GM21619 (cell line): ENCODE measurements at regions not wholly inside any gene's neighbourhood (a gene's known extent, or its start where the extent isn't known, plus 50 kb on each side); places are given as distances from the start of the nearest gene placed in this dataset.

Experiments used
- ATAC-seq: cut with Tn5 transposase; IDR thresholded peaks from one replicate; pipeline ENCODE4 v1.9.1; 2021; ENCODE audit not compliant: unreplicated experiment

DNA sequence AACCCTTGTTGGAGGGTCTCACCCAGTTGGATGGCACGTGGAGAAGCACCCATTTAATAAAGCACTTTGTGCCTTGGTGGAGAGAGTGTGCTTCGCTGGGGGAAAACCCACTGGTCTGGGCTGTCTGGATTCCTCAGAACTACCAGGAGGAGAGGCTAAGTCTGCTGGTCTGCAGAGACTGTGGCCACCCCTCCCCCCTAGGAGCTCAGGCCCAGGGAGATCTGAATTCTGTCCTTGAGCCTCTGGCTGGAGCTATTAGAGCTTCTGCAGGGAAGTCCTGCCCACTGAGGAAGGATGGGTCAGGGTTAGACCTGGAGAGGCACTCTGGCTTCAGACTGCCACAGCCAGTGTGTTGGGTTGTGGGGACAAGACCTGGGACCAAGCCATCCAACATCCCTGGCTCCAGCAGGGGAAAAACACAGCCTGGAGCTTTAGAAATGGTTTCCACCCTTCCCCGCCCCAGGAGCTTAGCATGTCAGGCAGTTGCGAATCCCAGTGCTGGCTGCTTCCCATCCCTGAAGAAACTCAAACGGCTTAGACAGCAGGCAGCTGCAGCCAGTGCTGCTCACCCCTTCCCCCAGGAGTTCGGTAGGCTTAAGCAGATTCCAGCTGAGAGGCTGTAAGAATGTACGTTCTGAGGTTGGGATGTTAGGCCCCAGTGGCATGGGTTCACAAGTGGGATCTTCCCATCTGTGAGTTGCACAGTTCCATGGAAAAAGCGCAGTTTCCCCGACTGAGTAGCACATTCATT is 288.3 kb downstream of the TGFB2 start:
- ATAC-seq = no peak

DNA sequence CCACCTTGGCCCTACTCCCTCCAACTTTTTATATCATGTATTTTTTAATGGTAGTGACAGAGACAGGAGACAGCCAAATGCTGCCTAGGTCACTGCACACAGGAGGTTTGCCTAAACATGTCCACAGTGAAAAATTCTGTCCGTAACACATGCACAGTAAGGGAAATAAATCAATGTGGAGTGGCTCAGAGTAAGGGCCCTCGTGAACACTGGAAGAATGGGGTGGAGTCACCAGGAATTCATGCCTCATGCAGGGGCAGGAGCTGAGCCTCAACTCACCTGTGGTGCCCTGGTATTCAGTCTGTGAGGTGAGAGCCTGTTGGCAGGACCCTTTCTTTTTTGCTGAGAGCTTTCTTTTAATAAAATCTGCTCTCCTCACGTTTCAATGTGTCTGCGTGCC is 289.1 kb downstream of the TGFB2 start:
- no peak for ATAC-seq

DNA sequence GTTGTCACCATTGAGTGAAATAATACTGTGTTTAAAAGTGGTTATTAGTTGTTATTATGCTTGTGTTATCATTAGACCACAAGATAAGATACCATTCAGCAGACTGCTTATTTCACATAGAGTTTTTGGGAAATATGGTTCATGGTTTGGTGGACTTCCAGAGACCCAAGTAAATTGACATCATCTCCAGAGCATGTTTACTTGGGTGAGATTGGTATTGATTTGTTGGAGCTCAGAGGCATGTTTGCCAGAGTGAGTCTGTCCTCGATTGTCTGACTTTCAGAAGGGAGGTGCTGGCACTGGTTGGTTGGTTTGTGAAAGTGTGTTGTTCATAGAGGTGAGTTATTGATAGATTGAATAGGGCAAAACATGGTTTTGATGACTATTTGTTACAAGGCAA is 291.4 kb downstream of the TGFB2 start:
- no peak for ATAC-seq

- ATAC-seq = no peak
These were observed 295.0 kb downstream of the TGFB2 start for GRCh38 chr1:218640173-218640572.

DNA sequence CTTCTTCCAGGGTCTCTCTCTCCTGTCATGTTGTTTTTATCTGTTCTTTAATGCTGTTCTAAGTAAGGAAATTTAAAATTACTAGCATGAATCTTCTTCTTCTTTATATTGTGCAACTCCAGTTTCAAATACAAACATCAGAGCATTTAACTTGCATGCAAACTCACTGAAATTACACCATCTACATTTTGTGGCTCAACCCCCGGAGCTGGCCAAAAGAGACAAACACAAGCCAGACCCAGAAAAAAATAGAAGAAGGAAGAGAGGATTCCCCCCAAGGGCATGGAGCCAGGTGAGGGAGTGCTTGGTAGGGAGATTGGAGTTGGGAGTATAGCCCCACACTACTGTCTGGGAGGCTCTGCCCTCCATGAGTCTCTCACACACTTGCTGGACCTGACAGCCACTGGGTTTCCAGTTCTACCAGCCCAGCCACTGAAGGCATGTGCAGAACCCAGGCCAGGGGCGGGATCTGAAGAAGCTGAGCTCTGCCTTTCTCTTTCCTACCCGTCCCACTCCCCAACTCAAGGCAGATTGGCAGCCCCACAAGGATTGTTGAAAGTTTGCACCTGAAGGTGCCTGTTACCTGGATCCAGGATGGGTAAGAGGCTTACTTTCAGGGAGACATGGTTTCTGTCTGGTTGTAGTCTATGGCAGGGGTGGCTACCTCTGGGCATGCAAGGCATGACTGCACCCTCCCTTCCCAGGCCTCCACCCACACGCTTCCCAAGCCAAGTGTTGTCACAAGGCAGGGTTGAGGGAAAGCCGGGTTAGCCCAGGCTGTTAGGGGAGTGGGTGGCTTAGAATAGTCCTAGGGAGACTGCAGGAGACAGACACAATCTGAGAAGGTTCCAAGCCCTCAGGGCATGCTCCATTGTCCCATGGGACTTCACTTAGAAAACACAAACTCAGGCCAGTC is 297.2 kb downstream of the TGFB2 start:
- no peak for ATAC-seq

- no peak for ATAC-seq
These were observed 298.1 kb downstream of the TGFB2 start for GRCh38 chr1:218643281-218643680.

GRCh38 chr1:218643926-218644325 is 298.8 kb downstream of the TGFB2 start:
- ATAC-seq = no peak

GRCh38 chr1:218646288-218646687 is 301.2 kb downstream of the TGFB2 start:
- no peak for ATAC-seq

DNA sequence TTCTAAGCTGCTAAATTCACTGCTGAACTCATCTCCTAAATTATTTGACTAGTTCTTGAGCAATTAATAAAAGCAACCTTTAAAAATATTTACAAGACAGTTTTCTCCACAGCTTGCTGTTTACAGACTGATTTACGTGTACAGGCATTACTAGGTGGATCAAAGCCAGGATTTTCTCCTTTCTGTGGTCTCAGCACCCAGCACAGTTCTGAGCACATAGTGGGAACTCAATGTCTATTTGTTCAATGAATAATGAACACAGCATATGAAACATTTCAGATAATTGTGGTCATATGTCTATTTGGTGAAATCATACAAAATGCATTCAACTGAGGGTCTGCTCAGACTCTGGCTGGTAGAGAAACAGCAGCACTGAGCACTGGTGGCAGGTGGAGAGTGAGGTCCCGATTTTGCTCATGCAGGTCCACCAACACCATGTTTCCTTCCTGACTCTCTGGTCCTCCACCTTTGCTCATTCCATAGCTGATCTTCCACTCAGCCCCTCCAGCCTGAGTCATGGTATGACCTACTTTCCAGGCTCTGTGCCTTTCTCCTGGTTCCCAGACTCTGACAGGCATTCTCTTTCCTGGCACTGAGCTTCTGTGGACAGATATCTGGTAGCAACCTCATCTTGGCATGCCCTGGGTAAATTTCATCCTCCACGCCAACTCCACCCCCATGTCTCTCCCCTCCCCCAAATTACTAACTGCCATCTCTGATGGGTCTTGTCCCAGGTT is 311.3 kb downstream of the TGFB2 start:
- ATAC-seq = no peak

- ATAC-seq = no peak
These were observed 313.1 kb downstream of the TGFB2 start for GRCh38 chr1:218658269-218658668.

- ATAC-seq = no peak
These were observed 313.8 kb downstream of the TGFB2 start for GRCh38 chr1:218658899-218659298.

- no peak for ATAC-seq
These were observed 315.0 kb downstream of the TGFB2 start for GRCh38 chr1:218659911-218660677.

DNA sequence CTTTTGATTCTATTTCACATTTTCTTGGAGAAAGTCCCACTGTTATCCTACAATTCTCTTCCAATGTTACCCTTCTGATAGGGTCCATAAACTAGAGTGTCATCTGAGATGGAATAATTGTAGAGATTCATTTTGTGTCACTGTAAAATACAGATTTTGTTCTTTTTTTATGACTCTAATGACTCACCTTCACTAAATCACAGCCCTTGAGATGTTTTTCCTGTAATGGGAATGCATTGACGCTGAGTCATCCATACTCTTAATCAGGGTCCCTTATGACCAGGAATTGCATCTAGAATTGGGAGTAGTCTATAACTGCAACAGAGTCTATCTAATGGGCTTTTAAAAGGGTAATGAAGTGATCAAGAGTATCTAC is 315.5 kb downstream of the TGFB2 start:
- no peak for ATAC-seq

DNA sequence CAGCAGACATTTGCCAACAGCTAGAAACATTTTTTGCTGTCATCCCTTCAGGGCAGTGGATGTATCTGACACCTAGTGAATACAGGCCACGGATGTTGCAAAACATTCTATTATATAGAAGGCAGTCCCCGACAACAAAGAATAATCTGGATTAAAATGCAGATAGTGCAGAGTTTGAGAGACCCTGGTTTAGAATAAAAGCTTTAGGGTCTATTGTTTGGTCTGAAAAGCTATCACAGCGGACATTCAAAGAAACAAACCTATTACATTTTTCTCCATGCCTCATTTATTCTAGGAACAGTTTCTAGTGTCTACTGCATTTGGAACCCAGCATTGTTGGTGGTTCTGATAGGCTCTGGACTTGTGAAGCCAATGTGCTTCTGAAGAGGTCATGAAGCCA is 316.3 kb downstream of the TGFB2 start:
- ATAC-seq = no peak

GRCh38 chr1:218664385-218665170 is 319.4 kb downstream of the TGFB2 start:
- ATAC-seq = no peak

DNA sequence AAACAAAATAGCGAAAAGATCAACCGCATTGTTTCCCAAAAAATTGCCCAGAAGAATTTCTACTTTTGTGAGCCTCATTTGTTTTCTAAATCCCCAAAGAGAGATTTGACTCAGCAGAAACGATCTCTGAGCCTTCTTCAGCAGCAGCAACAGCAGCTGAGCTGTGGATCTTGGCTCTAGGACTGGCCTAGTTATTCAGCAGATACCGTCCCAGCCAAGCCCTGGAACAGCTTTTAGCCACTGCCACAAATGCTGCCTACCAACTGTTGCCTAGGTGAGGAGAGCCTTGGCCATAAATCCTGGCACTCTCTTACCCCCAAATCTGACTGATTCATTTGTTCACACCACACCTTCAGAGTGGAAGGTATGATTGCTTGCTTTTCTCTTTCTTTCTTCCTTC is 320.1 kb downstream of the TGFB2 start:
- ATAC-seq = no peak

DNA sequence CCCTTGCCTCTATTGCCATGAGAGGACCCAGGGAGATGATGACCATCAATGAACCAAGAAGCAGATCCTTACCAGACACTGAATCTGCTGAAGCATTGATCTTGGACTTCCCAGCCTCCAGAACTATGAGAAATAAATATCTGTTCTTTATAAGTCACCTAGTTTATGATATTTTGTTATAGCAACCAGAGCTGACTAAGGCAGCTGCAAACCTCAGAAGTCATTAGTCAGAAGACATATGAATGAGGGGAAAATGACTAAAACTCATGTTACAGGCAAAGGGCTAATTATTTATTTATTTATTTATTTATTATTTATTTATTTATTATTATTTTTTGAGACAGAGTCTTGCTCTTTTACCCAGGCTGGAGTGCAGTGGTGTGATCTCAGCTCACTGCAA is 321.1 kb downstream of the TGFB2 start:
- ATAC-seq = no peak

- no peak for ATAC-seq
These were observed 322.8 kb downstream of the TGFB2 start for GRCh38 chr1:218667781-218668516.

GRCh38 chr1:218669431-218669830 is 324.3 kb downstream of the TGFB2 start:
- ATAC-seq = no peak
